A549 (cell line): ENCODE measurements at regions not wholly inside any gene's neighbourhood (a gene's known extent, or its start where the extent isn't known, plus 50 kb on each side); places are given as distances from the start of the nearest gene placed in this dataset.

Experiments
- ATAC-seq, 2 experiments: fragments of 200-7000 bp in 1 of 2; fragments of >200 bp in 1 of 2; cut with Nextera tagmentation in 1 of 2; cut with Tn5 transposase in 1 of 2; 3 replicates each; pipeline versions ENCODE4 v1.8.0 to v1.9.1; 2018 to 2020; ENCODE audit warnings: mild to moderate bottlenecking in 1 of 2, moderate library complexity in 1 of 2
- CTCF ChIA-PET: fragments of 300-600 bp; sonication (Branson Sonifier 250); formaldehyde crosslinking; extraction: SDS; loops from one replicate; lab custom pipeline; 2021; ENCODE audit warnings: antibody characterized with exemption, inconsistent platforms; lab: Yijun Ruan, JAX
- POLR2A ChIA-PET: fragments of 350-600 bp; formaldehyde crosslinking; extraction: SDS; loops from one replicate; lab custom pipeline; 2021; ENCODE audit warnings: antibody characterized with exemption, inconsistent platforms; lab: Yijun Ruan, JAX
- DNase-seq, 2 experiments: peaks; one replicate each; pipeline versions ENCODE4 v3.0.0 to v3.0.0-alpha.2; 2011 to 2016; ENCODE audit warnings: low read depth in 1 of 2, low spot score in 1 of 2
- FAIRE-seq: peaks from 2 replicates; lab custom pipeline; 2011; peaks lifted over from hg19 to GRCh38; lab: Jason Lieb, UNC
- H3K27ac ChIP-seq, 2 experiments: fragments of >200 bp; sonication (Bioruptor Twin); formaldehyde crosslinking; 3 replicates each; pipeline ENCODE4 v1.5.1; 2016 to 2017
- H3K4me1 ChIP-seq: fragments of >200 bp; sonication (Bioruptor Twin); formaldehyde crosslinking; 3 replicates; pipeline ENCODE4 v1.6.1; 2016
- H3K4me2 ChIP-seq: fragments of >200 bp; sonication (Bioruptor Twin); formaldehyde crosslinking; 3 replicates; pipeline ENCODE4 v1.6.1; 2016
- H3K4me3 ChIP-seq: fragments of >200 bp; sonication (Bioruptor Twin); formaldehyde crosslinking; 3 replicates; pipeline ENCODE4 v1.5.1; 2016
- H3K9me3 ChIP-seq: fragments of >200 bp; sonication (Bioruptor Twin); formaldehyde crosslinking; 3 replicates; pipeline ENCODE4 v1.6.1; 2016
- BHLHE40 ChIP-seq: IDR thresholded peaks from 2 replicates; pipeline ENCODE4 v1.6.1; 2012; ENCODE audit warnings: low read depth, low read length, inconsistent platforms
- CHD2 ChIP-seq: fragments of 150-350 bp; IDR thresholded peaks from 2 replicates; pipeline ENCODE4 v1.6.1; 2014; ENCODE audit warnings: low read length; ENCODE audit not compliant: partially characterized antibody
- CHD4 ChIP-seq: fragments of 200-600 bp; sonication (generic); IDR thresholded peaks from 2 replicates; pipeline ENCODE4 v1.6.1; 2016; ENCODE audit warnings: antibody characterized with exemption, mild to moderate bottlenecking, borderline replicate concordance
- EHF ChIP-seq: fragments of 250-450 bp; sonication (Bioruptor Pico); IDR thresholded peaks from 2 replicates; pipeline ENCODE4 v1.5.0; 2020; ENCODE audit warnings: mild to moderate bottlenecking
- EHMT2 ChIP-seq: fragments of 200-600 bp; sonication (generic); IDR thresholded peaks from 2 replicates; pipeline ENCODE4 v1.6.1; 2016; ENCODE audit warnings: antibody characterized with exemption, low read depth, mild to moderate bottlenecking, moderate library complexity
- EP300 ChIP-seq, 2 experiments: fragments of >200 bp; sonication (Bioruptor Twin); formaldehyde crosslinking; IDR thresholded peaks; 2 replicates in 1 of 2; 3 replicates in 1 of 2; pipeline ENCODE4 v1.6.1; 2016 to 2017
- HOXB13 ChIP-seq: fragments of 250-450 bp; sonication (Bioruptor Pico); IDR thresholded peaks from 2 replicates; pipeline ENCODE4 v1.5.0; 2020; ENCODE audit warnings: low read depth, mild to moderate bottlenecking, moderate library complexity
- HOXB5 ChIP-seq: fragments of 250-450 bp; sonication (Bioruptor Pico); IDR thresholded peaks from 2 replicates; pipeline ENCODE4 v1.5.0; 2020; ENCODE audit warnings: mild to moderate bottlenecking, moderate library complexity
- JUNB ChIP-seq: fragments of >200 bp; sonication (Bioruptor Twin); formaldehyde crosslinking; IDR thresholded peaks from 2 replicates; pipeline ENCODE4 v1.6.1; 2016
- KDM1A ChIP-seq: fragments of 200-600 bp; sonication (generic); IDR thresholded peaks from 2 replicates; pipeline ENCODE4 v1.6.1; 2016; ENCODE audit warnings: low read depth, mild to moderate bottlenecking
- KDM5A ChIP-seq: fragments of 200-600 bp; sonication (generic); IDR thresholded peaks from 2 replicates; pipeline ENCODE4 v1.6.1; 2016; ENCODE audit warnings: antibody characterized with exemption, mild to moderate bottlenecking
- MAFK ChIP-seq: fragments of 450-650 bp; IDR thresholded peaks from 2 replicates; pipeline ENCODE4 v1.6.1; 2014; ENCODE audit not compliant: partially characterized antibody
- MYC ChIP-seq: IDR thresholded peaks from 2 replicates; pipeline ENCODE4 v1.6.1; 2012; ENCODE audit warnings: mild to moderate bottlenecking, inconsistent platforms, low read length, improper control_type of control experiment, borderline replicate concordance
- NPAS2 ChIP-seq: fragments of 250-450 bp; sonication (Bioruptor Pico); IDR thresholded peaks from 2 replicates; pipeline ENCODE4 v1.8.0; 2022; ENCODE audit warnings: mild to moderate bottlenecking, moderate library complexity, borderline replicate concordance
- NR3C1 ChIP-seq: fragments of >200 bp; sonication (Bioruptor Twin); formaldehyde crosslinking; IDR thresholded peaks from 3 replicates; pipeline ENCODE4 v1.6.1; 2017
- PHF8 ChIP-seq: fragments of 200-600 bp; sonication (generic); IDR thresholded peaks from 2 replicates; pipeline ENCODE4 v1.6.1; 2016; ENCODE audit warnings: low read depth, mild to moderate bottlenecking, antibody characterized with exemption, moderate library complexity, borderline replicate concordance
- RARB ChIP-seq: fragments of 250-450 bp; sonication (Bioruptor Pico); IDR thresholded peaks from 2 replicates; pipeline ENCODE4 v1.8.0; 2021; ENCODE audit warnings: mild to moderate bottlenecking, moderate library complexity
- RFX5 ChIP-seq: fragments of 450-650 bp; IDR thresholded peaks from 2 replicates; pipeline ENCODE4 v1.7.1; 2014; ENCODE audit warnings: antibody characterized with exemption, mild to moderate bottlenecking, moderate library complexity
- RNF2 ChIP-seq: fragments of 200-600 bp; sonication (generic); IDR thresholded peaks from 2 replicates; pipeline ENCODE4 v1.6.1; 2016; ENCODE audit warnings: low read depth, mild to moderate bottlenecking, antibody characterized with exemption, moderate library complexity, borderline replicate concordance
- SMC3 ChIP-seq: fragments of >200 bp; sonication (Bioruptor Twin); formaldehyde crosslinking; IDR thresholded peaks from 3 replicates; pipeline ENCODE4 v1.6.1; 2018; ENCODE audit warnings: inconsistent platforms
- TP53 ChIP-seq: fragments of 250-450 bp; sonication (Bioruptor Pico); IDR thresholded peaks from 2 replicates; pipeline ENCODE4 v1.5.0; 2021; ENCODE audit warnings: mild to moderate bottlenecking, moderate library complexity
- ZSCAN20 ChIP-seq: fragments of 250-450 bp; sonication (Bioruptor Pico); IDR thresholded peaks from 2 replicates; pipeline ENCODE4 v1.8.0; 2022; ENCODE audit warnings: mild to moderate bottlenecking, moderate library complexity
- WGBS: methylation state at CpG from one replicate; pipeline ENCODE4 v1.1.6; 2017; ENCODE audit errors: missing lambda C conversion rate; 5-methylcytosine and 5-hydroxymethylcytosine counted together
- TF ChIP-seq, protein P1 (sequence below): fragments of 250-450 bp; sonication (Bioruptor Pico); IDR thresholded peaks from 2 replicates; pipeline ENCODE4 v1.5.0; 2020; ENCODE audit warnings: low read depth, mild to moderate bottlenecking, moderate library complexity
- TF ChIP-seq, protein P2 (sequence below): fragments of 450-650 bp; IDR thresholded peaks from 2 replicates; pipeline ENCODE4 v1.6.1; 2014; ENCODE audit warnings: antibody characterized with exemption
- TF ChIP-seq, protein P3 (sequence below): IDR thresholded peaks from 2 replicates; pipeline ENCODE4 v1.6.1; 2012
- TF ChIP-seq, protein P4 (sequence below): fragments of >200 bp; sonication (Bioruptor Twin); formaldehyde crosslinking; IDR thresholded peaks from 2 replicates; pipeline ENCODE4 v1.6.1; 2016
- TF ChIP-seq, protein P5 (sequence below): fragments of 200-600 bp; sonication (generic); IDR thresholded peaks from 2 replicates; pipeline ENCODE4 v1.6.1; 2016; ENCODE audit warnings: antibody characterized with exemption, mild to moderate bottlenecking, moderate library complexity

DNA sequence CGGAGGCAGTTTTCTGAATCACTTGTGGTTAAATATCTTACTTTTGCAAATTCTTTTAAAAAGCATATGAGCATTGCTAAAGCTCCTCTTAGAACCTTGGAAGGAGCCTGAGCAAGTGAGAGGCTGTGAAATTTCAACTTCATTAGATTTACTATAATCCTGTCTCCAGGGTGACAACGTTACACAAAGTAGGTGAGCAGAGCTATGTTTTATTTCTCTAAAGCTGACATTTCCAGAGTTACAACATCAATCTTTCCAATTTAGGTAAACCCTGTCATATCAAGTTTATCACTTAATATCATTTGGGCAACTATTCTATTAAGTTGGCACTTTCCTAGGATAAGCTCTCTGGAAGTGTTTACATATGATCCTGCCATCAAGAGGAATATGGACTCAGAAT, 544.9 kb upstream of the CBLB start:
- ATAC-seq (no peak), DNase-seq (no peak), FAIRE-seq (no peak)
- Histone ChIP-seq H3K4me2 (no peak overlapping the region), H3K4me3 (no peak overlapping the region), H3K4me1 (no peaks in the 10 kb centered on the region), H3K9me3 (no peaks in the 10 kb centered on the region), H3K27ac (no peak overlapping the region)
- WGBS = 73% methylated on average over 2 of the region's 2 CpGs
- TF ChIP-seq PHF8 = no peak
- no peak for TF ChIP-seq HOXB13 (CRISPR knock-in tag)
- TF ChIP-seq KDM1A = no peak
- no peak for TF ChIP-seq EHMT2
- TF ChIP-seq HOXB5 (CRISPR knock-in tag) = no peak
- TF ChIP-seq RARB = no peak
- no peak for TF ChIP-seq RFX5
- TF ChIP-seq, protein P1, sequence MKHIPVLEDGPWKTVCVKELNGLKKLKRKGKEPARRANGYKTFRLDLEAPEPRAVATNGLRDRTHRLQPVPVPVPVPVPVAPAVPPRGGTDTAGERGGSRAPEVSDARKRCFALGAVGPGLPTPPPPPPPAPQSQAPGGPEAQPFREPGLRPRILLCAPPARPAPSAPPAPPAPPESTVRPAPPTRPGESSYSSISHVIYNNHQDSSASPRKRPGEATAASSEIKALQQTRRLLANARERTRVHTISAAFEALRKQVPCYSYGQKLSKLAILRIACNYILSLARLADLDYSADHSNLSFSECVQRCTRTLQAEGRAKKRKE = no peak
- TF ChIP-seq MAFK = no peak
- TF ChIP-seq, protein P2, sequence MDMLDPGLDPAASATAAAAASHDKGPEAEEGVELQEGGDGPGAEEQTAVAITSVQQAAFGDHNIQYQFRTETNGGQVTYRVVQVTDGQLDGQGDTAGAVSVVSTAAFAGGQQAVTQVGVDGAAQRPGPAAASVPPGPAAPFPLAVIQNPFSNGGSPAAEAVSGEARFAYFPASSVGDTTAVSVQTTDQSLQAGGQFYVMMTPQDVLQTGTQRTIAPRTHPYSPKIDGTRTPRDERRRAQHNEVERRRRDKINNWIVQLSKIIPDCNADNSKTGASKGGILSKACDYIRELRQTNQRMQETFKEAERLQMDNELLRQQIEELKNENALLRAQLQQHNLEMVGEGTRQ = no peak
- TF ChIP-seq ZSCAN20 (CRISPR knock-in tag) = no peak
- TF ChIP-seq EHF (CRISPR knock-in tag) = no peak
- TF ChIP-seq CHD2 = no peak
- TF ChIP-seq MYC = no peak
- TF ChIP-seq, protein P3, sequence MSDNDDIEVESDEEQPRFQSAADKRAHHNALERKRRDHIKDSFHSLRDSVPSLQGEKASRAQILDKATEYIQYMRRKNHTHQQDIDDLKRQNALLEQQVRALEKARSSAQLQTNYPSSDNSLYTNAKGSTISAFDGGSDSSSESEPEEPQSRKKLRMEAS = no peak
- TF ChIP-seq CHD4 = no peak
- POLR2A ChIA-PET = no interaction called here
- CTCF ChIA-PET = no interaction called here

DNA sequence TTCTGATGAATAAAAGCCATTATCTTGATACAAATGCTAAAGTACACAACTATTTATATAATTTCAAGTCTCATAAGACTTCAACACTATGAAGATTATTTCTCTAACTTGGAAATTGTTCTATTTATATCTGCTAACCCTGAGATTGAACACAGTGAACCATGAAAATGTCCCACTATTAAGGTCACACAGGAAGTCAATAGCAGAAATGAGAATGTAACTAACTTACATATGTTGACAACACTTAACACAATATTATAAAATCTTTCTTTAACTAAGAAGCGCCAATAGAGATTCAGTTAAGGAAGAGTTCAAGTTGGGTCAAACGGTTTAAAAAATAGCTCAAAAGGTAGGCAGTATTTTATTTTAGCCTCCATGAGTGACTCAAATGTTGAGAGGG, 551.8 kb upstream of the CBLB start:
- no peaks in the 10 kb centered on the region for H3K9me3 ChIP-seq
- FAIRE-seq (no peak), DNase-seq (no peak), ATAC-seq (no peak)
- ChIA-PET POLR2A (no interaction called here), CTCF (no interaction called here)
- H3K27ac ChIP-seq = no peak overlapping the region
- TF ChIP-seq SMC3 = no peak
- no peak for TF ChIP-seq BHLHE40
- TF ChIP-seq, protein P4, sequence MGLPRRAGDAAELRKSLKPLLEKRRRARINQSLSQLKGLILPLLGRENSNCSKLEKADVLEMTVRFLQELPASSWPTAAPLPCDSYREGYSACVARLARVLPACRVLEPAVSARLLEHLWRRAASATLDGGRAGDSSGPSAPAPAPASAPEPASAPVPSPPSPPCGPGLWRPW = no peak
- no peak for TF ChIP-seq EP300 (IDR thresholded peaks at IDR 0.05)
- TF ChIP-seq KDM1A = no peak
- no peak for TF ChIP-seq EHMT2
- TF ChIP-seq, protein P3 = no peak
- TF ChIP-seq JUNB = no peak
- TF ChIP-seq NPAS2 (CRISPR knock-in tag) = no peak
- TF ChIP-seq, protein P1 = no peak
- no peak for TF ChIP-seq TP53 (CRISPR knock-in tag)
- no peak for TF ChIP-seq NR3C1
- TF ChIP-seq, protein P5, sequence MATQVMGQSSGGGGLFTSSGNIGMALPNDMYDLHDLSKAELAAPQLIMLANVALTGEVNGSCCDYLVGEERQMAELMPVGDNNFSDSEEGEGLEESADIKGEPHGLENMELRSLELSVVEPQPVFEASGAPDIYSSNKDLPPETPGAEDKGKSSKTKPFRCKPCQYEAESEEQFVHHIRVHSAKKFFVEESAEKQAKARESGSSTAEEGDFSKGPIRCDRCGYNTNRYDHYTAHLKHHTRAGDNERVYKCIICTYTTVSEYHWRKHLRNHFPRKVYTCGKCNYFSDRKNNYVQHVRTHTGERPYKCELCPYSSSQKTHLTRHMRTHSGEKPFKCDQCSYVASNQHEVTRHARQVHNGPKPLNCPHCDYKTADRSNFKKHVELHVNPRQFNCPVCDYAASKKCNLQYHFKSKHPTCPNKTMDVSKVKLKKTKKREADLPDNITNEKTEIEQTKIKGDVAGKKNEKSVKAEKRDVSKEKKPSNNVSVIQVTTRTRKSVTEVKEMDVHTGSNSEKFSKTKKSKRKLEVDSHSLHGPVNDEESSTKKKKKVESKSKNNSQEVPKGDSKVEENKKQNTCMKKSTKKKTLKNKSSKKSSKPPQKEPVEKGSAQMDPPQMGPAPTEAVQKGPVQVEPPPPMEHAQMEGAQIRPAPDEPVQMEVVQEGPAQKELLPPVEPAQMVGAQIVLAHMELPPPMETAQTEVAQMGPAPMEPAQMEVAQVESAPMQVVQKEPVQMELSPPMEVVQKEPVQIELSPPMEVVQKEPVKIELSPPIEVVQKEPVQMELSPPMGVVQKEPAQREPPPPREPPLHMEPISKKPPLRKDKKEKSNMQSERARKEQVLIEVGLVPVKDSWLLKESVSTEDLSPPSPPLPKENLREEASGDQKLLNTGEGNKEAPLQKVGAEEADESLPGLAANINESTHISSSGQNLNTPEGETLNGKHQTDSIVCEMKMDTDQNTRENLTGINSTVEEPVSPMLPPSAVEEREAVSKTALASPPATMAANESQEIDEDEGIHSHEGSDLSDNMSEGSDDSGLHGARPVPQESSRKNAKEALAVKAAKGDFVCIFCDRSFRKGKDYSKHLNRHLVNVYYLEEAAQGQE = no peak
- TF ChIP-seq RNF2 = no peak
- TF ChIP-seq KDM5A = no peak
- H3K4me1 ChIP-seq = peaks cover 5% of the 10 kb centered on the region; the same call in 2 of the 3 replicates
- H3K4me3 ChIP-seq = no peak overlapping the region
- 56% methylated on average over 2 of the region's 2 CpGs for WGBS
- H3K4me2 ChIP-seq = no peak overlapping the region
